Left cardiac atrium (tissue), 4 donors: ENCODE measurements at regions not wholly inside any gene's neighbourhood (a gene's known extent, or its start where the extent isn't known, plus 50 kb on each side); places are given as distances from the start of the nearest gene placed in this dataset.
"Not testable (repeated sequence)": the region's sequence is repeated elsewhere in the genome, so short reads cannot be mapped to it uniquely, and the experiment has no call there.

ENCODE experiments used
- ATAC-seq, 2 donors: fragments of 200-7000 bp; cut with Tn5 transposase; one replicate each; pipeline ENCODE4 v1.9.1; 2020; ENCODE audit warnings: mild to moderate bottlenecking in 2 of 2, moderate library complexity in 2 of 2
- DNase-seq: peaks from one replicate; pipeline ENCODE4 v3.0.0-alpha.2; 2020
- intact Hi-C, 2 donors: fragments of 100-400 bp; cut with DNase I; formaldehyde crosslinking; loops; one replicate each; pipeline versions ENCODE4 v1.14.1 to v1.15.1; 2022 to 2023
- donor health status: DM: no; HTN: yes; CAD: no.
- donor health status: DM: no; HTN: yes; CAD: no; lungs with severe emphysema.
- donor health status: DM: yes; HTN: yes; CAD: no.
- donor health status: Dilated cardiomyopathy.

GRCh38 chr9:73325983-73326382 is 174.3 kb downstream of the ANXA1 start:
- intact Hi-C loops = no loop called here
- DNase-seq (no peak), ATAC-seq (no peak)

DNA sequence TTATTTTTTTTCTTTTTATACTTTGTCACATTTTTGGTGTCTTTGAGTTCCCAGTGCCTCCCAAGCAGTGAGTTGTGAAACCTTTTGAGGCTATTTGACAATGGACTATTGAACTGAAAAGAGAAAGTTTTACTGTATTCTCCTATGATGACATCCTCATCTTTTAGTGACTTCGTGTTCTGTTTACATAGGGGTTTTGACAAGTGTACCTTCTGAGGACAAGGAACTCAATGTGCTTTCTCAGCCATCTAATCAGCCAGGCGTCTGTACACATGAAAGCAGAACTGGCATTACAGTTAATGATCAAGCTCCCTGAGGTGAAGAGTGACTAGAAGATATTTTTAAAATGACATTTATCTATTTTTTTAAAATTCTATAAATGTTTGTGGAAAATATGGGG is 175.5 kb downstream of the ANXA1 start:
- DNase-seq = no peak
- intact Hi-C loops = no loop called here
- no peak for ATAC-seq

DNA sequence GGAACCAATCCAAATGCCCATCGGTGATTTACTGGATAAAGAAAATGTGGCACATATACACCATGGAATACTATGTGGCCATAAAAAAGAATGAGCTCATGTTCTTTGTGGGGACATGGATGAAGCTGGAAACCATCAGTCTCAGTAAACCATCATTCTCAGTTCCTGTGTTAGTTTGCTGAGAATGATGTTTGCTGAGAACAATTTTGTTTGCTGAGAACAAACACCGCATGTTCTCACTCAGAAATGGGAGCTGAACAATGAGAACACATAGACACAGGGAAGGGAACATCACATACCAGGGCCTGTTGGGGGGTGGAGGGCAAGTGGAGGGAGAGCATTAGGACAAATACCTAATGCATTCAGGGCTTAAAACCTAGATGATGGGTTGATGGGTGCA is 185.5 kb downstream of the ANXA1 start:
- intact Hi-C loops, DNase-seq, ATAC-seq: not testable (repeated sequence)

- DNase-seq = no peak
- no peak for ATAC-seq
- intact Hi-C loops = no loop called here
These were observed 192.4 kb downstream of the ANXA1 start for GRCh38 chr9:73344060-73344459.

DNA sequence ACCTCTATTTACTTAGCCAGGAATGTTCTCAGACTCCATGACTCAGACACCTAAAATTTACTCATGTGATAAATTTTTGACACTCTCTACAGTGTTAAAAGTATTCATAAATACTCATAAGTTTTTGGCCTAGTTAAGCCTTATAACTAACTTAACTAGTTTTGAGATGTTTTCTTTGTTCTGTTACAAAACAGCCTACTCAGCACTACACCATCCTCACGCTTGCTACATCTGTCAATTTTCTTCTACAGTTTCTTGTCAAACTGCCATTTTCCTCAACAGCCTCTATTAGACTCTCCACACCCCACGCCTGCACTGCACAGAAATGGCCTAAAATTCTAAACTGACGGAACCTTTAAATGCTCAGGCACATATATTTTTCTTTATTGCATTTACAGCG is 195.5 kb downstream of the ANXA1 start:
- intact Hi-C loops = no loop called here

DNA sequence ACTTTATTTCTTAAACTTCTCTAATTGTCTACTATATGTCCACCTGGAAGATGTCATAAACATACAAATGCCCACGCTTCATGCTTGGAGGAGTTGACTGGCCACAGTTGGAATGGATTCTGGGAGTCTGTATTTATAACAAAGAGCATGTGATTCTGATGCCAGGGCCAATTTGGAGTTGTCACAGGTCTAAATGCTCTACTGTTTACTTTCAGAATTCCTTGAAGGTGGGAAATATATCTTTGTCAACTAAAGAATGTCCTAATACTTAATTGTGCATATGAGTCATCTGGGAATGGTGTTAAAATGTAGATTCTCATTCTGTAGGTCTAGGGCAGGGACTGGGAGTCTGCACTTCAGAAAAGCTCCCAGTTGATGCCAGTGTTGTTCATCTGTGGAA is 196.1 kb downstream of the ANXA1 start:
- ATAC-seq = no peak
- intact Hi-C loops = no loop called here
- DNase-seq = no peak

More for the DNA sequence above, 195.5 kb downstream of the ANXA1 start:
- no peak for DNase-seq
- ATAC-seq = no peak

GRCh38 chr9:73348471-73348870 is 196.8 kb downstream of the ANXA1 start:
- intact Hi-C loops = no loop called here

DNA sequence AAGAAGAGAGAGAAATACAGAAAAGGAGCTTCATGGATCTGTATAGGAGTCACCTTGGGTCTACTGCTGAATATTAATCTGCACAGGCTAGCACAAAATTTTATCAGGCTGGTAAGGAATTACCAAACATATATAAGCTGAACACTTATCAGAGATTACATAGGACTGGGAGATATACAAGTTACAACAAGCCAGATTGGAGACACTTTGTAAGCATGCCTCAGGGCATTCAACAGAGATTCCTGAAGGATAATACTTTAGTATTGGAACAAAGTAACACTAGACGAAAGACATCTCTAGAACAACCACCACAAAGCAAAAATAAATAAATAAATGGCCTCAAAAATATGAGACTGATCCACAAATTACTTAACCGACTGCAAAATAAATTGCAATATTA is 197.8 kb downstream of the ANXA1 start:
- no peak for ATAC-seq
- intact Hi-C loops = no loop called here
- no peak for DNase-seq

More at GRCh38 chr9:73348471-73348870, 196.8 kb downstream of the ANXA1 start:
- ATAC-seq (no peak), DNase-seq (no peak)

- intact Hi-C loops = no loop called here
- DNase-seq = no peak
- ATAC-seq = no peak
These were observed 205.9 kb downstream of the ANXA1 start for GRCh38 chr9:73357607-73358006.

DNA sequence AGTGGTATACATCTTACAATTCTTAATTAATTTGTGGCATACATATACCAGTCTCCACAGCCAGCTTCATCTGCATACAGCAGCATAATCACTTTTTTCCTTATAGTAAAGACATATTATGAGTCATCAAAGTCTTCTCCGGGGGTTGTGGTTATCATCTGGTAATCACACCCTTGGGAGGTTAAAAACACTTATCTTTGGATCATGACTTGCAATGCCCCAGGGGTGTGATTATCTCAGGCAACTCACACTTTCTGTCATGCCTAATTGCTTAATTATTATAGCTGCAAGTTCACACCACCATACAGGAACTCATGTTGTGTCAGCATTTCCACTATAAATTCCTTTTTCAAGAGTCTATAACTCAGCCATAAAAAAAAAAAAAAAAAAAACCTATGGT is 218.4 kb downstream of the ANXA1 start:
- DNase-seq (no peak), ATAC-seq (no peak)
- intact Hi-C loops = no loop called here

DNA sequence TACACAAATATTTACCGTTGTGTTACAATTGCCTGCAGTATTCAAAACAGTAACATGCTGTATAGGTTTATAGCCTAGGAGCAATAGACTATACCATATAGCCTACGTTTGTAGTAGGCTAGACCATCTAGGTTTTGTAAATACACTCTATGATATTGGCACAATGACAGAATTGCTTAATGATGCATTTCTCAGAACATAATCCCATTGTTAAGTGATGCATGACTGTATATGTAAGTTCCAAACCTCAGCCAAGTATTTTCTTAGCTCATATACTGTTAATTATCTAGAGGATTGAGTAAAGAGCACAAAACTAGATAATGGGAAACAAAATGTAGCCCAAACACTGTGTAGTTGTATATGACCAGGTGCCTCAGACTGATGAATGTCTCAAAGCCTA is 220.1 kb downstream of the ANXA1 start:
- DNase-seq (no peak), ATAC-seq (no peak)
- intact Hi-C loops = no loop called here

DNA sequence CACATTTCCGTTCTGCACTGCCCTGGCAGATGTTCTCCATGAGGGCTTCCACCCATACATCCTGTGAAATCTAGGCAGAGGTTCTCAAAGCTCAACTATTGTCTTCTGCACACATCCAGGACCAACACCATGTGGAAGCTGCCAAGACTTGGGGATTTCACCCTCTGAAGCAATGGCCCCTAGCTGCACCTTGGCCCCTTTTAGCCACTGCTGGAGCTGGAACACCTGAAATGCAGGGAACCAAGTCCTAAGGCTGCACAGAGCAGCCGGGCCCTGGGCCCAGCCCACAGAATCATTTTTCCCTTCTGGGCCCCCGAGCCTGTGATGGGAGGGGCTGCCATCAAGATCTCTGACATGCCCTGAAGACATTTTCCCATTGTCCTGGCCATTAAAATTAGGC is 228.7 kb downstream of the ANXA1 start:
- intact Hi-C loops = no loop called here
- ATAC-seq (no peak), DNase-seq (no peak)

DNA sequence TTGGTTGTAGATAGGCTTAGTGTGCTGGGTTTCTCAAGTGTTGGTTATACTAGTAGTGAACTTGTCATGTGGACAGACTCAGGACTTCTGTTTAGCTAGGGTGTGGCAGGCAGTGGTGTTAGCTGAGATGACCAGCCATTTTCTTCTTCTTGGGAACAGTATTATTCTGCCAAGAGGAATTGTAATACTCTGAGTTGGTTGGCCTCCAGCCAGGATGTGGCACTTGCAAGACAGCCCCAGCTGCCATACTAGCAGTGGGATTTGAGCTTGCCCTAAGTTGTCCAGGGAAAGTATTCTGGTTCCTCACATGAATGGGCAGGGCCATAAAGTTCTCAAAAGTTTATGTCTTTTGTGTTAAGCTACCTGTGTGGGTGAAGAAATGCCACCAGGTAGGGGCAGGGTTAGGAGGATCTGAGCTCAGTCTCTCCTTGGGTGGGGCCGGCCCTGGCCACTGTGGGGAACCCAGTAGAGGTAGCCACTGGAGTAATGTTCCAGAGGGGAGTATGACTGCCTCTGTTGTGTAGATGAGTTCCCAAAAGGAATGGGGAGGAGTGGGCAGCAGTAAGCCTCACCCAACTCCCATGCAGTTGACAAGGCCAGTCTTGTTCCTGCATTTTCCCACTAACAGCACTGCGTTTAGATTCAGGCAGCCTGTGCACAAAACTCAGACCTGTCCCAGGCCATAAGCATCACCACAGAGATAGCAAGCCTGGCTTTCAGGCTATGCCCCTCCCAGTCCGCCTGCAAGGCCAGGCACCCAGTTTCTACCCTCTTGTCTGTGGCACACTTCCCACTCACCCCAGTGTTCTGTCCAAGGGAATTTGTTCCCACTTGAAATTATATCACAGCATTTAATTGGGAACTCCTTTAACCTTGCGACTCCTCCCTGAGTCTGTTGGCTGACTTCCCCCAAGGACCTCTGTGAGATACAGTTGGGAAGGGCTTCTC is 250.7 kb downstream of the ANXA1 start:
- no peak for DNase-seq

DNA sequence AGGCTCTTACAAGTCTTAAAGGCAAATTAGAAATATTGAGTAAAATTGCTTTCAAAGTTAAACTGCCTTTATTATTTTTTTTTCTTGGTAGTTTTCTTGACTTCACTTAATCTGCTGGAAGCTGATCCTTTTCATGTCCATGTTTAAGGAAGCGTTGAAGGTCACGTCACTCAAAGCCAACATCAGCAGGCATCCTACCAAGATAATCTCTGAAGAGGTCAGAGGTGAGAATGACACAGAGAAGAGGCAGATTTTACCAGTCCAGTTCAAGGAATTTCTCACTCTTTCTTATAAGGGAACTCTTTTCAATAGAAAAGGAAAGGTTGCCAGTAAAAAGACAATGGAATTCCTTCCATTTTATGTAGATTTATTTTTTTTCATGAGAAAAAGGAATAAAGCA is 259.8 kb downstream of the ANXA1 start:
- no peak for DNase-seq
- ATAC-seq = no peak
- intact Hi-C loops = no loop called here

More for the DNA sequence above, 250.7 kb downstream of the ANXA1 start:
- intact Hi-C loops = no loop called here
- no peak for ATAC-seq

DNA sequence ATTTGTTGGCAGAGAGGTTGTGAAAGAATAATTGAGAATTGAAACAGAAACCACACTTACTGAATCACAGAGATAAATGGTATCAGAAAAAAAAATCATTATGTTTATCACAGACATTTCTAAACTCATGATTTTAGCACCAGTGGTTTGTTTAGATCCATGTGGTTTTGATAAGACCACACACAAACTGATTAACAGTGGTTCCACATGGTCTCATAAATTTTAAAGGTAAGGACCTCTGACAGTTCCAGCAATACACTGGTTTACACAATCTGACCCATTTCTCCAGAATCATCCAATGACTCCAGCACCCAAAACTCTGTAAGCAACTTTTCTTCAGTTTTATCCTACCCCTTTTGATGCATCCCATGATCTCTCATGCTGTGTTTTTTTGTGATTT is 261.2 kb downstream of the ANXA1 start:
- DNase-seq (no peak), ATAC-seq (no peak)
- intact Hi-C loops = no loop called here

- ATAC-seq (no peak), DNase-seq (no peak)
- intact Hi-C loops = no loop called here
These were observed 272.2 kb downstream of the ANXA1 start for GRCh38 chr9:73423891-73424290.

DNA sequence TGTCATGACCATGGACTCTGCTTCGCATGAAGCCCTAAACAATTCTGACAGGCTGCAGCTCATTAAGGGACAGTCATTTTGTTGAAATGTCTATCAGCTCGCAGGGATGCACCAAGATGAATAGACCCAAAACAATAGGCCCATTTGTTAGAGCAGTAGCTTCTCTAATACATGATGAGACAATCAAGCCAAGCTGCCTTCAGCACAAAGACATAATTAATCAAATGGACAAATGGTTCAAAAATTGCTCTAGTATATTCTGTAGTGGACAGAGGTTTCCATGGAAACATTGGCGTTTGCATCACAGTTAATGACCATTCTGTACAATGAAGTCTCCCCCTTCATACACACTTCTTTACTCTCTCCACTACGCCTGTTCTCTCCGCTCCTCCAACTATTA is 274.6 kb downstream of the ANXA1 start:
- ATAC-seq (no peak), DNase-seq (no peak)
- intact Hi-C loops = no loop called here

DNA sequence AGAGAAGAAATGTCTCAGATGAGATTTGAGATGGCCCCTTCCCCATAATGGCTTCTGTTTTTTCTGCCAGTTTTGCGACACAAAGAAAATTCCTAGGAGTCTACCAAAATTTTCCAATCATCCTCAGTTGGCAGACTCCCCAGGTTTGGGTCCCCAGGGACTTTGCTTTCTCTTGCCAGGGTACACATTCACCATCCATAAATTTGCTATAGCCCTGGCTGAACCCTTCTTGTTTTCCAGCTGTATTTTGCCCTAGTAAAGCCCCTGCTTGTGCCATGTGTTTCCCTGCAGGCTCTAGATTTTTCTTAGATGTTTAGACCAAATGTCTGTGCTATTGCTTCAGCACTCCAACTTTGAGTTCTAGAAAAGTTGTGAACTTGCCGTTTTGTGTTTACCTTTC is 283.2 kb downstream of the ANXA1 start:
- ATAC-seq (no peak), DNase-seq (no peak)
- intact Hi-C loops = no loop called here

- DNase-seq (no peak), ATAC-seq (no peak)
- intact Hi-C loops = no loop called here
These were observed 286.1 kb downstream of the ANXA1 start for GRCh38 chr9:73437758-73438157.

- intact Hi-C loops, ATAC-seq, DNase-seq: not testable (repeated sequence)
These were observed 288.2 kb downstream of the ANXA1 start for GRCh38 chr9:73439839-73440238.

DNA sequence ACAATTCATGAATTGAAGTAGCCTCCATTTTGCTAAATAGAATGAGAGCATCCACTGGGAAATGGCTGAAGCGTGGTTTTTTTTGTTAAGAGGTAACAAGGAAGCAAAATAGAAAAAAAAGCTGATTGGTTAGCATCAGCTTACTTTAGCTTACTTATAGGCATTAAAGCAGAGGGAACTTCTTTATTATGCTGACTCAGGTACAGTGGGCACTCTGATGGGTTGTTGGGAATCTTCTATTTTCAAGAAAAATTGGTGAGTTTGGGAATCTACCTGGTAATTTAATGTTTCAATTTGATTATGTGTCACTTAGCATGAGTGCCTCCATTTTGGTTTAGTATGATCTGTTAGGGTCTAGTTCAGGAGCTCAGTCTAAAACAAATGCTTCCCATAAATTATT is 289.6 kb downstream of the ANXA1 start:
- no peak for ATAC-seq
- intact Hi-C loops = no loop called here
- no peak for DNase-seq
